ENCODE measurements at regions not wholly inside any gene's neighbourhood (a gene's known extent, or its start where the extent isn't known, plus 50 kb on each side); places are given as distances from the start of the nearest gene placed in this dataset.

DNA sequence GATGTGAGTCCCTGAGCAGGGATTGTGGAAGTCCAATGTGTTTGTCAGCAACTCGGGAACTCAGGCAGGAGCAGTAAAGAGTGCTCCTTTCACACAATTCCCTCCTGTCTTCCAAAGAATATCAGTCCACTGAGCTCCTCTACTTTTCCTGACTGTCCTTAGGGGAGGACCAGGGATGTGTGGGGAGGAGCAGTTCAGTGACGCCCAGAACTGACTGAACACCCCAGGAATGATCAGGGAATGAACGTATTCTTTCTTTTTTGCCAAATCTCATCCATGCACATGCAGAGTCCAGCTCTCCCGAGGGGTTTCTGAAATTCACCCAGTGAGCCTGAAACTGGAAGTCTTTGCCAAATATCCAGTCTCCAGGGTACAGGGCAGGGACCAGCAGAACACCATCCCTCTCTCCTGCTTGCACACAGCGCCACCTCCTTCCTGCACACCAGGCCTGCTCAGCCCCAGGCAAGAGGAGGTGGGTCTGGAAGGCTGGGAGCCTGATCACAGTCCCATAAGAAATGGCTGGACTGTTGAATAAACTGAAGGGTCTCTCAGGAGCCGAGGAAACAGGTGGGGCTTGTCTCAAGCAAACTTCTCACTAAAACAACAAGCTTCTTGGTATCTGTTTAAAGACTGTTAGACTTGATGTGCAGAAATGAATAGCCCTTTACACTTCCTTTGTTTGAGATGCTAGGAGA, 294.7 kb downstream of the C7orf25 start:
- TF ChIP-seq, protein P1, sequence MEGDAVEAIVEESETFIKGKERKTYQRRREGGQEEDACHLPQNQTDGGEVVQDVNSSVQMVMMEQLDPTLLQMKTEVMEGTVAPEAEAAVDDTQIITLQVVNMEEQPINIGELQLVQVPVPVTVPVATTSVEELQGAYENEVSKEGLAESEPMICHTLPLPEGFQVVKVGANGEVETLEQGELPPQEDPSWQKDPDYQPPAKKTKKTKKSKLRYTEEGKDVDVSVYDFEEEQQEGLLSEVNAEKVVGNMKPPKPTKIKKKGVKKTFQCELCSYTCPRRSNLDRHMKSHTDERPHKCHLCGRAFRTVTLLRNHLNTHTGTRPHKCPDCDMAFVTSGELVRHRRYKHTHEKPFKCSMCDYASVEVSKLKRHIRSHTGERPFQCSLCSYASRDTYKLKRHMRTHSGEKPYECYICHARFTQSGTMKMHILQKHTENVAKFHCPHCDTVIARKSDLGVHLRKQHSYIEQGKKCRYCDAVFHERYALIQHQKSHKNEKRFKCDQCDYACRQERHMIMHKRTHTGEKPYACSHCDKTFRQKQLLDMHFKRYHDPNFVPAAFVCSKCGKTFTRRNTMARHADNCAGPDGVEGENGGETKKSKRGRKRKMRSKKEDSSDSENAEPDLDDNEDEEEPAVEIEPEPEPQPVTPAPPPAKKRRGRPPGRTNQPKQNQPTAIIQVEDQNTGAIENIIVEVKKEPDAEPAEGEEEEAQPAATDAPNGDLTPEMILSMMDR (IDR thresholded peaks at IDR 0.05) = no peak
- TF ChIP-seq POLR2A (IDR thresholded peaks at IDR 0.05) = no peak

Data from suprapubic skin (tissue), 3 donors.